ENCODE measurements at regions not wholly inside any gene's neighbourhood (a gene's known extent, or its start where the extent isn't known, plus 50 kb on each side); places are given as distances from the start of the nearest gene placed in this dataset.
A peak's percentile ranks its signal among the peaks of the same experiment; 100 is the strongest.

DNA sequence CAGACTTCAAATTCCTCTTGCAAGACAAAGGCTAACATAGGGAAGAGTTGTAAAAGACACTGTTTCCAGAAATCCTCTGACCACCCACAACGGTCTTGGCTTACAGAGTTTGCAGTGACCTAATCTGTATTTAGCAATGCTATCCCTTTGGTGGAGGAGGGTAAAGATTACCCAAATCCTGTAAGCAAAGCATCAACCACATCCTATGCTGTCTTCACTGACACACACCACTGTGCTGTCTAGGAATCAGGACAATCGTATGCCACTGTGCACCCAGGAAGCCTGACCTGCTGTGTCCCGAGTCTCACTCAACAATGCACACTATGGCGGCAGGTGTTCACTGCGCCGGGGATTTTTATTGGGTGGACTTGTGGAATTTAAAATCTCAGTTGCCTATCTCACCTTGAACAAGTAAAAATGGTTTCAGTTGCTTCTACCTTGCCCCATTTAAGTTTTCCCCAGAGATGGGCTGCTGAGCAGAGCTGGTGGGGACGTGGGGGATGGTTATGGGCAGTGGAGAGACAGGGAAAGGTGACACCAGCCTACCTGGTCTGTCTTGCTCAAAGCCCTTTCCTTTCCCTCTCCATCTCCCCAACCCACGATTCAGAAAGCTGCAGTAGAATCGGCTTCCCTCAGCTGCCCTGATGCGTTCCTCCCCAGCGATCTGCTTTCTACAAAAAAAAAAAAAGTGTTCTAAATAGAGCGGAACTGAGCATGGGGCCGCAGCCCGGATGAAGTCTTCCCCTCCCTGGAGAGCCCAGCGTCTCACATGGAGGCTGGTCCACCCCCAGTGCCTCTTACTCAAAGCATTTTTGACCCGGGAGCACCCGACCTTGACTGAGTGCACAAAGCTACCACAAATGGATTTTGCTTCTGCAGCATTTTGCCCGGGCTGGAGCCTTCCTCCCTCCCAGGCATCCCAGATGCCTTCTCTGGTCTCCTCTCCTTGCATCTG lies 271.5 kb downstream of the SOX9 start:
- no peak for DNase-seq

DNA sequence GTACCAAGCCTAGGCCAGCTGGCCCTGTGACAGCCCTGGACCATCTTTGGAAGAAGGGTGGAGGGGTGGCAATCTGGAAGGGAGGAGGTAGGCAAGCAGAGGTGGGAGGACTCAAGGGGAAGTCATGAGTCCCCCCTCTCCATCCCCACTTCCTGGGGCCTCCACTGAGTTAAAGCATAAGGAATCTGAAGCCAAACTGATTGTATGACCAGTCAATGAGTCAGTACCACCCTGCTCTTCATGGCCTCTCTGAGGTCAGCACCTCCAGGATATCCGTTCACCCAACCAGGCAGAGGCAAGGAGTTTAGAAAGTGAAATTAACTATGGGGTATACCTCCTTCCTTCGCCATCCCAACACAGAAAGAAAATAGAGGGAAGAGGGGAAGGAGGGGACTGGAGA lies 272.7 kb downstream of the SOX9 start:
- no peak for DNase-seq

DNA sequence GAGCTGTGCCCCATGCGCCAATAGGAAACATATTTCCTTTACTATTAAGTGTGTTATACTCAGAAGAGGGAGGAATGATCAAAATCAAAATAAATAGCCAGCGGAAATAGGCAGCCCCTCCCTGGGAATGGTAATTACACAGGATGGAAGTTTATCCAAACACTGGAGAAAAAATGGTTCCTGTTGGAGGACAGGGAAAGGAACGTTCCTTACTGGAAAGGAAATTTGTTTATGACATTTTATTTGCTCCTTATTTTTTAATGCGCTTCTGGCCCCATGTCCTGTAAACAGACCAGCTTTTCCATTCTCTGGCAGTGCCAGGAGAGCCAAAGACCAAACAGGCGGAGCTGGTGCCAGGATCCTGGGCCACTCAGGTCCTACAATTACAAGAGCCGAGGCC lies 273.7 kb downstream of the SOX9 start:
- no peak for DNase-seq

DNA sequence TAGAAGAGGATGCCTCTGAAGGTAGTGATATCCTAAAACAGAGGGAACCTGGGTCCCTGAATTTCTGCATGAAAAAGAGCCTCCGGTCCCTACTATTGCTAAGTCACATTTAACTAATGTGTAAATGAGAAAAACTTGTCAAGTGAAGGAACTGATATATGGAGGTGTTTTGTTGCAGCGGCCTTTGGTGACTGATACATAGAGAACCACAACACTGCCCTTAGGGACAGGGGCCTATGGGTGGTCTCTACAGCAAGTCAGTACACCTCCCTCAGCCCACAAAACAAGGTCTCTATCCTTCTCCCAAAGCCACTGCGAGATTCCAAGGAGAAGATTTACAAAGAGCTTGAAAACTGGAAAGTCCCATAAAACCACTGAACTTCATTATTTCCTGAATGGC lies 275.3 kb downstream of the SOX9 start:
- DNase-seq = no peak

DNA sequence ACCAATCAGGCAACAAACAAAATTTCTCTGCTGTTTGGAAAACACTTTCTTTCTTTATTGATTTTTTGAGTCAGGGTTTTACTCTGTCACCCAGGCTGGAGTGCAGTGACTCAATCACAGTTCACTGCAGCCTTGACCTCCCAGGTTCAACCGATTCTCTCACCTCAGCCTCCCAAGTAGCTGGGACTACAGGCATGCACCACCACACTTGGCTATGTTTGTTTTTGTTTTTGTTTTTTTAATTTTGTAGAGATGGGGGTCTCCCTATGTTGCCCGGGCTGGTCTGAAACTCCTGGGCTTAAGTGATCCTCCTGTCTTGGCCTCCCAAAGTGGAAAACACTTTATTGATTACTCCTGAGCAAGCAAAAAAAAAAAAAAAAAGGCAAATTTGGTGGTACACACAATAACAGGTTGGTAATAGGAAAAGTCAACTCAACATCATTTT lies 276.4 kb downstream of the SOX9 start:
- DNase-seq = no peak

DNA sequence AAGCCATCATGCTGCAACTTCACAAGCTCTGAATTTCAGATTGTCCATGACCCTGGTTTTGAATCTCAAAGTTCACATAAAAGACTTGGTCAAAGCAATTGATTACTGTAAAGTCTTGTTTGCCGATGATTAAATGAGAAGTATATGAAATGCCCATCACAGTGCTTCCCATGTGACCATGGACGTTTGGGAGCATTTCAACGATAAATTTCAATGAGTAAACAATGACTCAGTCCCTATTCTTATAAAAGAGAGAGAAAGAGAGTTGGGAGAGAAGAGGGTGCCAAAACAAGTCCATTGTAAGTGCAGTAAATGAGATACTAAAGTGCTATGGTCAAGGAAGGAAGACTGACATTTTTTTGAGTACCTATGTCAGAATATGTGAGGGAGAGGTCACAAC lies 276.9 kb downstream of the SOX9 start:
- DNase-seq = no peak

DNA sequence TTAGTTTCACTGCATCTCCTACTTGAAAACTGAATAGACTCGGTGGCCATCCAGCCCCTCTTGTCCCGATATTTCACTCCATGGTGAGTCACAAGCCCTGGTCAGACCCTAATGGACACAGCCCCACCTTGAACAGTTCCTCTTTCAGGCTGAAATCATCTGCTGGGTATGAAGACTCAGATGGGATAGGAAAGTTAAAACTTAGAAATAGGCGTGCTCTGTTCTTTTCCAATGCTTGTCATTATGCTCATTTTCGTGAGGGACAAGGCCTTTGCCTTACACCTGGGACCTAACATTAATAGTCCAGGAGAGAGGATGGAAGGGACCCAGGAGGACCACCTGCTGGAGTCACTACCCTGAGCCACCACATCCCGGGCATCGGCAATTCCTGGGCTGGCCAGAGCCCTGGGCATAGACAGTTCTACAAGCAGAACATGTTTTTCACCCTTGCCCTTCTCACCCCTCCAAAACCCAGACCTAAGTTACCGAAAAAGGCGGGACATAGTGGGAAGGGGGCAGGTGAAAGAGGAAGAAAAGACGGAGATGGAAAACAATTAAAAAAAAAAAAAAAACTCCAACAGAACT lies 278.3 kb downstream of the SOX9 start:
- DNase-seq = no peak

DNA sequence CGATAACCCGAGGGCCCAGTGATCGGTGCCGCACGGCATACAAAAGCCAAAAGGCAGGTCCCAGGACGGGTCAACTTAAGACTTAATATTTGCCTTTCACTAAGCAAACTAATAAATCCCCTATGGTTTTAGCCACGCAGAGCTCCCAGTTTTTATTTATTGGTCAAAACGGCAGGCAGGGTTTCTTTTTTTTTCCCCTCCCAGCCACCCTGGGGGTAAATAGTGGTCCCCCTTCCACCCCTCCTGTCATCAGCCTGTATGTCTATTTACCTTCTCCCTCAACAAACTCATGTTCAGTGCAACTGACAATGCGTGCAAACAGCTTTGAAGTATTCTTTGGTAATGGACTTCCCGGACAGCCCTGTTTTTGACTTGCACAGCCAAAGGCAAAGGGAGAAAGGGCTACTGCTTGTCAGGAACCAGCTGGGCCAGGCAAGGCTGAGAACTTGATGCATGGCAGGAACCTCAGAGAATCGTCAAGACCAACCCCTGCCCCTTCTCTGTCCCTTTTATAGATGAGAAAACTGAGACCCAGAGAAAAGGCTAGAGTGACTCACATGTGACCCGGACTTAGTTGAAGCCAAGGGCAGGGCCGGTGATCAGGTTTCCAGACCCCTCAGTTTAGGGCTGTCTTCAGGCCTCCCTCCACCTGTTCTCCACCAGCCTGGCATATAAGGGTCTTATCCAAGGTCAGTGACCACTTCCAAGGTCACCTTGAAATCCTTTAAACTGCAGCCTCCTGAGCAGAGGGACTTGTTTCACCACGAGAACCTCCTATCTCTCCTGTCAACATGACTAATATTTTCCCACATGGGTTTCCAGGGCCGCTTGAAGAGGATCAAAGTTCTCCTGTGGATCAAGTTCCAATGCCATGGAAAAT lies 279.0 kb downstream of the SOX9 start:
- no peak for DNase-seq

DNA sequence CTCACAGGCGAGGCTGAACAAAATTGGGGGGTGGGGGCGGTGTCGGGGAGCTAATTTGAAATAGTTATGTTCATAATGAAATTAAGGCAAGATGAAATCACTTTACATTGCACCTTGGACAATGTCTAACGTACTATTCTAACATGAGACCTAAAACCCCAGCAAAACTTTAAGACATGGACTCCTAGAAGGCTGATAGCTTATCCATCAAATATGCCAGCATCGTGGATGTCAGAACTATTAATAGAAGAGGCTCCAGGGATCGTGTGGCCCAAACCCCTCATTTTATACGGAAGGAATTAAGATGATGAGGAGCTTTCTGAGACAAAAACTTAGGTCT lies 279.6 kb downstream of the SOX9 start:
- DNase-seq = no peak

DNA sequence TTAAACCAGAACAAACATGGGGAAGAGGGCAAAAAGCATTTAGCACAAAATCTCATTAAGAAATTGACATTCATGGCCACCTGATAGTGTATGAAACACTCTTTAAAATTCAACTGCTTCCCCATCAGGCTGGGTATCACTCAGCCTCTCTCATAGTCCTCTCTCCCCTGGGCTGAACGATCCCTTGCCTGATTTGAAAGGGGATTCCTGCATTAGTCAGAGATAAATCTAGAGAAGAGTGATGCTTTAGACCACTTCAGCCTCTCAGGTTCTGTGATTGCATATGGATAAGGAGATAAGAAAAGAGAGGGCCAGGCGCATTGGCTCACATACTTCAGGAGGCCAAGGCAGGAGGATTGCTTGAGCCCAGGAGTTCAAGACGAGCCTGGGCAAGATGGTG lies 280.0 kb downstream of the SOX9 start:
- DNase-seq = no peak

DNA sequence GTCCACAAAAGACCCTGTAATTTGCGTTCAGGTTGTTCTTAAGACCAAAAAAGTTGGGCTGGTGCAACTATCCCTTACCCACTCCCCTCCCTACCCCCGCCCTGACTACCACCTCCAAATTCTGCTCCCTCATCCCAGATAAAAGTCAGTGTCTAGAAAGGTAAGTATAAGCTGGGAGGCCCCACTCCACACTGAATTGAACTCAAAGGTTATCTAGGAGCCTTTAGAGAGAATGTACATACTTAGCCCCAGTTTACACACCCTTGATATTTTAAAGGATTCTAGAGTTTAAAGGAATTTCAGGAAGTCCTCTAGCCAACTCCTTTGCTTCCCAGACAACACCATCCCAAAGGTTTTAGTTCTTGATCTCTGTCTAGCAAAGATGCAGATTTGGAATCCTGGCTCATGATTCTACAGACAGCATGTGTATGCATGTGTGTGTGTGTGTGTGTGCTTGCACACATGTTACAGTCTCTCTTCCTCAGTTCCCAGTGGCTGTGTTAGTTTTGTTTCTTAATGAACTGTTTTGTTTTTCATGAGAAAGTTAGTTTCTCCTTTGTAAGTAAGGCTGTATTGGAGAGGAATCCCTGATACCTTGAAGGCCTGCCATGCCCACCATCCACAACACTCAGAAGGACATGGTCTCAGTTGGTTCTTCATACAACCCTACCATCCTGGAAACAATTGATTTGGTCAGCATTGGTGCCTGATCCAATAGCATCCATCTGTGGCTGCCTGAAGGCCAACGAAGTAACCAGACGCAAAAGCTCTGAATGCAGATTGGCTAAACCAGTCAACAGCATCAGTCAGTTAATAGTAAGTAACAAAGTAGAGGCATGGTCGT lies 281.3 kb downstream of the SOX9 start:
- no peak for DNase-seq

DNA sequence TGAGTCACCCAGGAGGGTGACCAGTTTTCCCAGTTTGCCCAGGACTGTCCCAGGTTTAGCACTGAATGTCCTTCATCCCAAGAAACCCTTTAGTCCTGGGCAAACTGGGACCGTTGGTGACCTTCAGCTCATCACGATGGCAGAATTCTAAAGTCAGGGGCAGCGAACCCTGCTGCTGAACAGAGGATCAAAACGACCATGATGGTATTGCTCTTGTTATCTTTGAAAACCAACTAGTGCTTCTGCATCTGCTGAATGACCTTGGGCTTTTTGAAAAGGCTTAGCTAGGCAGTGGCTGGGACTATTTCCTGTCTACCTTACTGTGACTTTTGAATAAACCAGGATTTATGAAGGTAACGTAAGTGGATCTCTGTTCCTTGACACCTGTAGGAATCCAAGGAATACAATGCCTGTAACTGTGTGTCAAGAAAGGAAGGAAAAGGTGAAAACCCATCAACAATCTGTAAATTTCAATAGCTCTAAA lies 281.9 kb downstream of the SOX9 start:
- no peak for DNase-seq

DNA sequence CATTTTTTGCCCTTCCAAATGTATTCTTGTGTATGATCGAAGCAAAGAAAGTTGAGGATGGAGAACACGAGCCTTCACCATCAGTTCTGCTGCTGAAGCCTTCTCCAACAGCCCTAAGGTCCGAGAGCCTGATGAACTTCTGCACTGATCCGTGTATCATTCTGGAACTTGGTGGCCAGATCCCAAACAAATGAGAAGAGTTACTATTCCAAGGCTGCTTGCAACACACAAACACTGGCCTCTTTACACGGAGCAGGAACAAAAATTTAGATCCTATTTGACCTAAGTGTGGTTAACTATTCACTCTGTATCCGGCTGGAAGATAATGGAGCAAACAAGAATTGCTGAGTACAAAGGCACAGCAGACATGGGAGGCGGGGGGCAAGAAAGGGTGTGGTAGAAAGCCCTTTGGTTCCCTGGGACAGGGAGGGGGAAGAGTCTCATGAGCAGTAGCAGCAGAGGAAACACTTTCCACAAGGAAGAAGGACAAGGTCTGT lies 282.9 kb downstream of the SOX9 start:
- DNase-seq = no peak

DNA sequence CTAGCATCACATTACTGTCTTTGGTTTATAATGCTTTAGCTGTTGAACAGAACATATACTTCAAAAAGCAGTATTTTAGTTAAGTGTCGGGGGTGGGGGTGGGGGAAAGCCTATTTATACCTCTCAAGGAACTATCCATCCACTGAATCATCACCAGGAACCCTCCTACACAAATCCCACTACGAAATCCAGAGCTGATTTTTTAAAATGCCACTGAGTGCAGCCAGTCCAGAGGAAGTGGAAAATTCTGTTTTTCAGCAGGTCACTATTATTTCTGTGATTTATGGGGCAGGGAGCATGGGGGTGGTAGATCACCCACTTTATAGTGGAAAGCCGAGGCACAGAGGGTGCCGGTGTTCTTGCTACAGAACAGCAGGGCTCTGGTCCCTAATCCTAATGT lies 284.1 kb downstream of the SOX9 start:
- DNase-seq = no peak

DNA sequence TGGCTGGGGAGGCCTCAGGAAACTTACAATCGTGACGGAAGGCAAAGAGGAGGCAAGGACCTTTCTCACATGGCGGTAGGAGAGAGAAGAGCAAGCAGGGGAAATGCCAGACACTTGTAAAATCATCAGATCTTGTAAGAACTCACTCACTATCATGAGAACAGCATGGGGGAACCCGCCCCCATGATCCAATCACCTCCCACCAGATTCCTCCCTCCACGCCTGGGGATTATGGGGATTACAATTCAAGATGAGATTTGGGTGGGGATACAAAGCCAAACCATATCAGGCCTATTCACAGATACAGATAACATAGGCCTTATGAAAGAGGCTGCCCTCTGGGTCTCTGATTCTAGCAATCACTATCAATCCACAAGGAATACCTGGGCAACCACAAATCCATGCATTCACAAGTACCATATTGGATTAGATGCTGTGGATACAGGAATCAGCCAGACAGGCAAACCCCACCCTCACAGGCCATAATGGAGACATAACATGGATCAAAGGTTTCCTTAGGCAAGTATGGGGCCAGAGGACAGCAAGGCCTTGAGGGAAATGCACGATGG lies 284.9 kb downstream of the SOX9 start:
- DNase-seq = no peak

DNA sequence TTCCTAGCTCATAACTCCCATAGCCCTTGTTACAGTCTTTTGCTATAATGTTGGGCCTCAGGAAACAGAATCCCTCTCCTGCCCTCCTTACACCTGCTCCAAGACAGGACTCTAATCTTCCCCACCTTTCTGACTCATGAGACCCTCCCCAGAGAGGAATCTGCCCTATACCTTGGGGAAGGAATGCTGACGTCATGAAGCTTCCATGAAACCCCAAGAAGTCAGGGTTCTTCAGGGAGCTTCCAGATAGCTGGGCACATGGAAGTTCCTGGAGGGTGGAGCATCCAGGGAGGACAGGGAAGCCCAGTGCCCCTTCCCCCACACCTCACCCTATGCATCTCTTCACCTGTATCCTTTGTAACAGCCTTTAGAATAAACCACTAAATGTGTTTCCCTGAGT lies 285.7 kb downstream of the SOX9 start:
- DNase-seq = no peak

DNA sequence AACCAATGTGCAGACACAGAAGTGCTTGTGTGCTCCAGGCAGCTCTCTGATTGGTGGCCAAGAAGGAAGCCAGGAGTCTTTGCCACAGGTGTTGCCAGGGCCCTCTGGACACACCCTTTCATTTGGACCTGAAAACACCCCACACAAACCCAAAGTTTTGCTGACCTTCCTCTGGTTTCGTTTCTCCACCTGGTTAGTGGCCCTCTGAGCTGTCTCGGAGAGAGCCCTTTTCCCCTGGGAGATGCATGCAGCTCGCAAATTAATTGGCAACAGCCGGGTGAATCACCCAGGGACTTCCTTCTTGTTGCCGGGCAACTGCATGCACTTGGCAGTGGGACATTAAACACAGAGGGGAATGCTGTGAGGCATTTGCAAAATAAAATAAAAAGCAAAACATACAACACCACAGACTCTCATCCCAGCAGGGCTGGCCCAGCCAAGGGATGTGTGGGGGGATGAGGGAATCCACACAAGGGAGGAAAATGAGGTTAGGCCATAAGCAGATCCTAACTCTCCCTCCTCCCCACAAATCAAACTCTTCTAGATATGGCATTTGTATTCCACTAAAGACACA lies 286.6 kb downstream of the SOX9 start:
- DNase-seq = no peak

DNA sequence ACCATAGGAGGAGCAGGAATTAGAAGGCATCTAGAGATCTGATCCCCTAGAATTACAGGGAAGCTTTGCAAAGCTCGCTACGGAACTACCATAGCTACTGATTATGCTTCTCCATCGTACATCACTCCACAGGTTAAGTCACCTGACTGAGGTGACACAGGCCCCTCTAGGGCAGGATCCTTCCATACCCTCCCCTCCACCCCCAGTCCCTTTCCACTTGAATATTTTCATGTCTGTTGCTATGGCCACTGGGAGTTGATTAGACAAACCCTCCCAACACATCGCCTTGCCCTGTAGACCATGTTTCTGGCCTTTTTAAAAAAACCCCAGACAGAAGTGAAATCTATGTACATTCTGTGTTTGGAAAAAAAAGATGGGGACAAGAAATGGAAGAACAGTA lies 287.1 kb downstream of the SOX9 start:
- no peak for DNase-seq

DNA sequence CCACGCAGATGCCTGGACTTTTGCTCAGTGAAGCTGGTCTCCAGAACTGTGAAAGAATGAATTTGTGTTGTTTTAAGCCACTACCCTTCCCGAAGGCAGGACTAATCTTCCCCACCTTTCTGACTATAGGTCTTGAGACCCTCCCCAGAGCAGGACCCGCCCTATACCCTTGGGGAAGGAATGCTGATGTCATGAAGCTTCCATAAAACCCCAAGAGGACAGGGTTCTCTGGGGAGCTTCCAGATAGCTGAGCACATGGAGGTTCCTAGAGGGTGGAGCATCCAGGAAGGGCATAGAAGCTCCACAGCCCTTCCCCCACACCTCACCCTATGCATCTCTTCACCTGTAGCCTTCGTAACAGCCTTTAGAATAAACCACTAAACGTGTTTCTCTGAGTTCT lies 287.8 kb downstream of the SOX9 start:
- no peak for DNase-seq

DNA sequence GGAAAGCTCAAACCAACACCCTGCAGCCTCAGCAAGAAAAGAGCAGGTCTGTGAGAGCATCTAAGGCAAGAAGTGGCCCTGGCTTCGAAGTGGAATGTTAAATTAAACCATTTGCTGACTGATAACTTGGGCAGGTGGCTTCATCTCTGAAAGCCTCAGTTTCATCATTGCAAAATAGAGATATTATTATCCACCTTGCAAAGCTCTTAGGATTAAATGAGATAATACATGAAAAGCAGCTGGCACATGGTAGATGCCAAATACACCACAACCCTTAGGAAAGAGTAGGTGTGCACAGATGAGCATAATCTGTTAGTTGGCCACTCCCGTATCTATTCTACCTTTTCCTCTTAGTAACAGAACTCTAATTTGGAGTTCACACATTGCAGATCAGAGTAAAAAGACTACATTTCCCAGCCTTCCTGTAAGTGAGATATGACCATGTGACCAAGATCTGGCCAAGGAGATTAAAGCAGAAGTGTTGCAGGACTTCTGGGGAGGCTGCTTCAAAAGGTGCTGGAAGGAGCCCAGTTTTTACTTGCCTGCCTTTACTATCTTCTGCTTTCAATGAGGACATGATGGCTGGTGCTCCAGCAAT lies 288.7 kb downstream of the SOX9 start:
- peak in 1 of 4 experiments; percentile 8 for DNase-seq

DNA sequence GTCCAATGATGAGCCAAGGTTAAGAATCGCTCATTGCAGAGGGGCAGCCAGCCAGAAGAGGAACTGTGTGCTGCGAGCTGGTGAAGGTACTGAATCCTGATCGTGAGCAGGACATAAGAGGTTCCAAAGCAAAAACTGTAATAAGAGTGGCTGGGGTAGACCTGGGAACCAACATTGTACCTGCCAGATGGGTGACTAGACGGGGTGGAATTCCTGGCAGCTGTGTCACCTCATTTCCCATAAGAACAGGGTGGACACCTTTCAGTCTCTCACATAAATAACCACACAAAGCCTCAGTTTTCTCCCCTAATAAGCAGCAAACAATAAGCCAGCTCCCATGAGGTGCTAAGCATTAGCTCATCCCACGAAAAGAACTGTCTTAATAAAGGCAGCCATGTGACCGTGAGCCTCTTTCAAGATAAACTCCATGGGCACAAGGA lies 290.3 kb downstream of the SOX9 start:
- DNase-seq = no peak

Data from suppressor macrophage (primary cell).